Right hindlimb (tissue), 1 donor: ENCODE measurements at regions not wholly inside any gene's neighbourhood (a gene's known extent, or its start where the extent isn't known, plus 50 kb on each side); places are given as distances from the start of the nearest gene placed in this dataset.

Experiments
- DNase-seq: peaks from one replicate; pipeline ENCODE4 v3.0.0-alpha.2; 2018

DNA sequence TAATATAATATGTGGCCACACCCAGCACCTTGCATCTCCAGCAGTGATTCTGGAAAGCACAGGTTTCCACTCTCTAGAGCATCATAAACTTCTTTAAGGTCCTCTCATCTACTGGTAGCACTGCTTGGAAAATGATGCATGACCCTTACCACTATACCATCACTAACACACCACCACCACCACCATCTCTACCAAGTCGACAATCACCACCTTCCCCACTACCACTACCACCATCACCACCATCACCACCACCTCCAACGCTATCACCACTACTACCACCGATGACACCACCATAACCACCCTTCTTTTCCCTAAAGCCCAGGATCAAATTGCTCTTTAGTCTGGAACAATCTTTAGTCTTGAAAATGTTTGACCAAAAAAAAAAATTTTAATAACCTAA, 390.4 kb downstream of the SUCLA2 start:
- DNase-seq = no peak

DNA sequence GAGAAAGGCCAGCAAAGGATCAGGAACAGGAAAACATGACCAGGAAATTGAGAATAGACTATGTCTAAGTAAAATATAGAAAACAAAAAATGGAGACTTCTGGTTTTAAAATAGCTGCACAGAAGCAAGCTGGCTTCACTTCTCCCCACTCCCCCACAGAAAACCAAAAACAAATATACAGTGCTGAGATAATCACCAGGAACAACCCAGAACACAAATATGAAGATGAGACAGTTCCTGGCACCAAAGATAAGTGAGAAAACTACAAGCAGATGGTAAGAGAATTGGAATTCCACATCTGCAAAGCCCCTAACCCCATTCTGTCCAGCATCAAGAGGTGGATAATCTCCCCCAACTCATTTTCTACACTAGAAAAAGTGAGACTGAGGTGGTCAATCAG, 397.7 kb downstream of the SUCLA2 start:
- no peak for DNase-seq

DNA sequence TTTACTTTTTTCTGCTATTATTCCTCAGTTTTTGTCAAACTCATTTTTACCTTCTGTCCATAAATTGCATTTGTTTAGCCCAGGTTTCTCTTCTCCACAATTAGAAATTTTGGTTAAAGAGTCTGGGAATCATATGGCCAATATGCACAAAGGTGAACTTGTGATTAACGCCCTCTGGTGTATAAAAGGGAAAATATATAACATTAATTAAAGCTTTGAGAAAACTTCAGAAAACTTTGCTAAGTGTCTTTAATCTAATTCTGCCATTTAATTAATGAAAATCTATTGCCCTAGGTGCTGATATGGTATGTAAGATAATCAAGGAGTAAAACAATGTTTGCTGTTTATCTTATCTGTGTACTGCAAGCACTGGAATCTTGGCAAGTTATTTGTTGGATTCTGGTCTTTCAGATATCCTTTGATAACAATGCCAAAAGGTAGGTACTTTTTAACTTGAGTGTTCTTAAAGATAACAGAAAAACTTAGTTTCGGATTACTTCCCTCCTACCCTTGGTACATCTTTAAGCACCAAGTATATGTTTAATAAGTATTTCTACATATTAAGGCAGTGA, 402.6 kb downstream of the SUCLA2 start:
- DNase-seq = no peak

DNA sequence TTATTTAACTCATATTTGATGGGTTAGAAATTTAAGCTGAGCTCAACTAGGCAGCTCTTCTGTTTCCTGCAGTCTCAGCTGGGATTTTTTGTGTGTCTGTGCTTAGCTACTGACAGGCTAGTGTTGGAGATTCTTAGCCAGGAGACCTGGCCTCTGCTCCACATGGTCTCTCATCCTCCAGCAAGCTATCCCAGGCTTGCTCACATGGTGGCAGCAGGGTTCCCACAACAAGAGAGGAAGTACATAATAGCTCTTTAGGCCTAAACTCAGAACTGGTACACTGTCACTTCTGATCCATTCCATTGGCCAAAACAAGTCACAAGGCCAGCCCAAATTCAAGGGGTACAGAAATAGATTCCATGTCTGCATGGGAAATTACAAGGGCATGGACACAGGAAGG, 406.2 kb downstream of the SUCLA2 start:
- DNase-seq = no peak

DNA sequence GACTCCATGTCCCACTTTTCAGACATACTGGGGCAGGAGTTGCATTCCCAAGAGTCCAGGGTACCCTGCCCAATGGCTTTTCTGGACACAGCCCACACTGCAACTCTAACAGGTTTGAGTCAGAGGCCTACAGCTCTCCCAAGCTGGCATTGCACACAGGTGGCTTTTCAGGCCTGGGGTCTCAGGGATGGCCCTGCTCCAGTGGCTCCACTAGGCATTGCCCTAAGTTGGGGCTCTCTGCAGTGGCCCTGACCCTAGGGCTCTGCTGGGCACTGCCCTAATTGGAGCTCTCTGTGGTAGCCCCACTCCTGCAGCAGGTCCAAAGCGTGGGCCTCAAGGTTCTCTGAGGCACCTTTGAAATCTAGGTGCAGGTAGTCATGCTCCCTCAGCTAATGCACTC, 408.8 kb downstream of the SUCLA2 start:
- DNase-seq = no peak

DNA sequence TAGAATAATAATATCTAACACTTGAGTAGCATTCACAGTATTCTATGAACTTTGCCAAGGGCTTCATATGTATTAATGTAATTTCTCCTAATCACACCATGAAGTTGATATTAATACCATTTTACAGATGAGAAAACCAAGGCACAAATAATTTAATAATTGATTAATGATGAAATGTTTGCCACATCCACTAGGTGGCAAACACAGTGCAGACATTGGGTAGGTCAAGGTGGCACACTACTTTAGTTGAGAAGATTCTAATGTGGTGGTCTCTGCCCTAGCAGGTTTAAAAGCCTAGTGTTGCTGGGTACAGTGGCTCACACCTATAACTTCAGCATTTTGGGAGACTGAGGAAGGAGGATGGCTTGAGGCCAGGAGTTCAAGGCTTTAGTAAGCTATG, 412.4 kb downstream of the SUCLA2 start:
- DNase-seq = no peak

DNA sequence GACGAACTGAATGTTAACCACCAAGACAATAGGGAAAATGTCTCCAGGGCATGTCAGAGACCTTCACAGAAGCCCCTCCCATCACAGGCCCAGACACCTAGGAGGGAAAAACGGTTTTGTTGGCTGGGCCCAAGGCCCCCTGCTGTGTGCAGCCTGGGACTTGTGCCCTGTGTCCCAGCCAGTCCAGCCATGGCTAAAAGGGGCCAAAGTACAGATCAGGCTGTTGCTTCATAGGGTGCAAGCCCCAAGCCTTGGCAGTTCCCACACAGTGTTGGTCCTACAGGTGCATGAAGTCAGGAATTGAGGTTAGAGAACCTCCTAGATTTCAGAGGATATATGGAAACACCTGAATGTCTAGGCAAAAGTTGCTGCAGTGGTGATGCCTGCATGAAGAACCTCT, 428.7 kb downstream of the SUCLA2 start:
- no peak for DNase-seq

DNA sequence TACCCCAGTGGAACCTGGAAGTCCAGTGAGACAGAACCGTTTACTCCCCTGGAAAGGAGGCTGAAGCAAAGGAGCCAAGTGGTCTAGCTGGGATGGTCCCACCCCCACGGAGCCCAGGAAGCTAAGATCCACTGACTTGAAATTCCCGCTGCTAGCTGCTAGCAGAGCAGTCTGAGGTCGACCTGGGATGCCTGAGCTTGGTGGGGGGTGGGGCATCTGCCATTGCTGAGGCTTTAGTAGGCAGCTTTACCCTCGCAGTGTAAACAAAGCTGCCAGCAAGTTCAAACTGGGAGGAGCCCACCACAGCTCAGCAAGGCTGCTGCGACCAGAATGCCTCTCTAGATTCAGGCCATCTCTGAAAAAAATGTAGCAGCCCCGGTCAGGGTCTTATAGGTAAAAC, 437.0 kb downstream of the SUCLA2 start:
- DNase-seq = no peak

DNA sequence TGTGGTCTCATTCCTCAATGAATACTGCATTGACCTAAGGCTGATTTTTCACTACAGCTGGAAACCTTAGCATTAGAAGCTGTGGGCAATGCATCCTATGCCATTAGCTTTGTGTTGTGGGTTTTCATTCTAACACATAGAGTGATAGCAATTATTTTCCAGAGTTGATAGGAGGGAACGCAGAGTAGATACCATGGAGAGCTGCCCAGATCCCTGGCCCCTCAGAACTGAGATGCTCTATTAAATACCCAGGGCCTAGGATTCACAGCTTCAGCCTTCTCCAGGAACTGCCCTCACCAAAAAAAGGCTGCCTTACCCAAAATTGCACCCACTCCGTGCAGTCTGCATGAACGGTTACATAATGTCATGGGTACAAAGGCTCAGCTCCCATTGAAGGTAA, 444.4 kb downstream of the SUCLA2 start:
- no peak for DNase-seq

DNA sequence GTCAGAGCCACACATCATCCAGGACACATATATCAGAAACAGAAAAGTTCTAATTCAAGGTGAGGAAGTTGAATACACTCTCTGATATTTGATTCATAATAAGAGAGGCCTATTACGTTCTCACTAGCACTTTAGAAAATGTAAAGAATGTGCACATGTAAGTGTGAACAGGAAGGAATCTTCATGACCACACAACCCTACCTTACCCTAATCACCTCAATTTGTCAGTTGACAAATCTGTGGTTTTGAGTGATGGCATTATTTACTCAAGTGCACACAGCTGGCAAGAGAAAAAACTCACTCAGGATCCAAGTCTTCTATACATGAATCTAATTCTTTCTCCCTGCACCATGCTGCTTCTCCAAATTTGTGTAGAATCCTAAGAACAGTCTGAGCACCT, 445.8 kb downstream of the SUCLA2 start:
- DNase-seq = no peak

DNA sequence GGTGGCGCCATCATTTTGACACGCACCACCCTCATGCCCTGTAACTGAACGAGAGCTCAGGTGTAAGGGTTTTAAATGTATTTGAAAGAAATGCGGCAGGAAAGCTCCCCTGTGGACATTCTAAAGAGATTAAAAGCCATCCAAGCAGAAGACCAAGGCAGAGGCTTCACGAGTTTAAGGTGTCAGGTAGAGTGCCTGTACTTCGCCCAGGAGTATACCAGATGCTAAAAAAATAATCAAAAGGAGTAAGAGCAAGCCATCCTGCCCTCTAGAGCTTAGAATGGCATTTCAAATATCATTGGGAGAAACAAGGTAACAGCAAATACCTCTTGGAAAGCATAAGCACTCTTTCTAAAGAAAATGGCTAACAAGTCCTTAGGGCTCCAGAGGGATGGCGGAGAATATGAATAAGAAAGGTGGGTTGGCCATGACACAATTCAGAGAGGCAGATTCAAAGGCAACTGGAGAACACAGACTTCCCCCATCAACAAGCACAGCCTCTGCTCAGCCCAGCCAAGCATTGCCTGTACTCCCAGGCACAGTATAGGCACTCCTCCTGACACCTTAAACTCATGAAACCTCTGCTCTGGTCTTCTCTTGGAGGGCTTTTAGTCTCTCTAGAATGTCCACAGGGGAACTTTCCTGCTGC, 447.6 kb downstream of the SUCLA2 start:
- no peak for DNase-seq

DNA sequence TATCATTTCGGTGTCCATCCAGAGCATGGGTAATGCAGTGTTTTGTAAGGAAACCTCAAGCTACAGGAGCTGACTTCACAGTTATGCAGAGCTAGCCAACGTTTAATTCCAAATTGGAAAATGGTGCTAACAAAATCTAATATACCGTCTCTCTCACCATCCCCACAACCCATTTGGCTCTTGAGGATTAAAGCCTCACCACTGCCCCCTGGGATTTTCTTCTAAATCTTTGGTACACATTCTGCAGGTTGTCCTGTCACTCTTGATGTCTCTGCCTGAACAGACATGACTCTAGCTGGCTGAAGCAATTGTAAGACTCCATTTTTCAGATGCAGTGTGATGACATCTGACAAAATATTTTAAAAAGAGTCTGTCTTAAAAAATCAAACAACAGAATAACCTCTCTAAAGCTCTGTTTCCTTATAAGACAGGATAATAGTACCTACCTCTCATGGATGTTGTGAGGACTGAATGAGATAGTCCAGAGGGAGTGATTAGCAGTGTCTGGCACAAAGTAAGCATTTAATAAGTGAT, 451.8 kb downstream of the SUCLA2 start:
- DNase-seq = no peak

DNA sequence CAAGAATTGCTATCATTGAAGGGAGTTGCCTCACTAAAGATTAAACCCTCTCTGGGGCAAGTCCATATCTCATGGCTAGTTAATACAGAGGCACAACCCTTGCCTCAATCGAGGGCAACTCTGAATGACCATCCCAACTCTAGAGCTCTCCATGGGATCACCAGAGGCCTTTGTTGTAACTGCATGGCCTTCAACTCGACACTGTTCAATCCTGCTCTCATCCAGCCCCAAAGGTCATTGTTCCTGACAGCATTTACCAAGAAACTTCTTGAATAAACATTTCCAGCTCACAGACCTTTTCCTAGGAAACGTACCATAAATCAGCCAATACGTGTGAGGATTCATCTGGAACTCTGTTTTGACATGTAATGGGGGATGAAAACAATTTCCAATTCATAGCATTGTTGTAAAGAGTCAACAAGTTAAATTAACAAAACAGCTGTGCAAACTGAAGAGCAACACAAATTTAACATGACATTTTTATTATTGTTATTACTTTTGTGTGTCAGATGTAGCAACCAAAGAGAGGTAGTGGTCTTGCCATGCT, 452.7 kb downstream of the SUCLA2 start:
- DNase-seq = no peak

DNA sequence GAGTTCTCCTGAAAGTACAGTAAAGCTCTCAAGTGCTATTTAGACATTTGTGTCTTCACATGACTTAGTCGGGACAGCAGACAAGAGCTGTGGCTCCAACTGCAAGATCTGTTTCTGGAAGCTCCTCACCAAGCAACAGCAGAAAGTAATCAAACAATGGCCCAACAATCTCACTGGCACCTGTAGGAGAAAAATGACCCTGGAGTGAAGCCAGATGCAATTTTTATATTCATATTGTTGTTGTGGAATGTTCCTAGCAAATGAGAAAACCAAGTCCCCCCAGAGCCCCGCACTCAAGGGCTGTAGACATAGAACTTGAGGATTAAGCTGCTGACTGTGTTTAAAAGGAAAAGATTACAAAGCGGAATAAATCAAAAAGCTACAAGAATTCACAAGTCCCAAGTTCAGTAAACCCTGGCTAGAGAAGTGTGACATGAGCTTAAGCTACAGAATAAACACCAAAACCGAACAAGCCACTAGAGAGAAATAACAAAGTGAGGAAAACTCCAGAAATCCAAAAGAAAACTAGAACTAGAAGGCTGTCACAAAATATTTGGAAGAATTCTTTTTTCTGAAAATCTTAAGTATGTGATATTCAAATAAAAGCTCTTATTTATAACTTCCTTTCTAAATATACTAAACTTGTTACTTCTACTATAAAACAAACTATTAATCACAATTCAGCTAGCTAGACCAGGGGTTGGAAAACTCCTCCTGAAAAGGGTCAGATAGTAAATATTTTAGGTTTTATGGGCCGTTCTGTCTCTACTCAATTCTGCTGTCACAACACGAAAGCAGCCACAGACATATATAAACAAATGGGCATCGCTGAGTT, 454.5 kb downstream of the SUCLA2 start:
- no peak for DNase-seq

DNA sequence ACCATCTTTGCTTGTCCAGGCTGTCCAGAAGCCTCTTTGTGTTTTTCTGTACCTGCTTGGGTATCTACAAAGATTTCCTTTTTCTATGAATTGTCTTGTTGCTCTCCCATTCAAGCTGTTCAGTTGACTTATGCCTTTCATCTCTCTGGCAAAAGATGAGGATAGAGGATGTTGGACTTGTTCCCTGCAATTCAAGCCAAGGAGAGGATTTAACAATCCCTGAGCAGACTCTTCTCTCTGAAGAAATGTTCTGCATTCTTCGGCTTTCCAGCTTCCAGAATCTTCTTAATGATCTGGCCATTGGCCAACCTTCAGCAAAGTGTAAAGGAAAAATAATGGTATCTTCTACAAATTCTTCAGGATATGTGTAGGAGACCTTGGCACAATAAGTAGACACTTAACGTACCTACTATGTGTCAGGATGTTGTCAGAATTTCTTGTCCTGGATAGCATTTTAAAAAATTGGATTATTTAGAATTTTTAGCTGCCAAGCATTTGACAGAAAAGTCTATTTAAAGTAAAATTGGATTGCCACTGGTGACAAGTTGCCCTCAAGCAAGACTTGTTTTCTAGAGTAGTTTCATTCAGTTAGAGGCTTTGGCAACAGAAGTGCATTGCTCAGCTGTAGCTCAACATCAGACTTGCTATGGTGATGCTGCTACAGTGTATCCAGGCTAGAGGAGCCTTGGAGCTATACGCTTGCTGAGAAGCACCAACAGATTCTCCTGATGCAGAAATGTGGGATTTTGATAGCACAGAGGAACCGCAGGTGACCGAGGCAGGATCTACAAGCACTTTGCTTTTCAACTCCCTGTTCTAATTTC, 455.7 kb downstream of the SUCLA2 start:
- no peak for DNase-seq

DNA sequence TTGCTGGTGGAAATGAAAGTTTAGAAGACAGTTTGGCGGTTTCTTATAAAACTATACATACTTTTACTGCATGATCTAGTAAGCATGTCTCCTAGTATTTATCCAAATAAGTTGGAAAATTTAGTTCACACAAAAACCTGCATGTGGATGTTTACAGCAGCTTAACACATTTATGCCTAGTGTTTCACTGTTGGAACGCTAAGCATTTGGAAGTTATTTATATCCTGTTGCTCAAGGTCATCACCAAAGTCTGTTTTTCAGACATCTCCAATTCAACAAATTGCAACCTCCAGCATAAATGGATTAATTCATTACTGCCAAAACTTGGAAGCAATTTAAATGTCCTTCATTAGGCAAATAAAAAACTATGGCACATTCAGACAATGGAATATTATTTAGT, 461.8 kb downstream of the SUCLA2 start:
- DNase-seq = no peak

DNA sequence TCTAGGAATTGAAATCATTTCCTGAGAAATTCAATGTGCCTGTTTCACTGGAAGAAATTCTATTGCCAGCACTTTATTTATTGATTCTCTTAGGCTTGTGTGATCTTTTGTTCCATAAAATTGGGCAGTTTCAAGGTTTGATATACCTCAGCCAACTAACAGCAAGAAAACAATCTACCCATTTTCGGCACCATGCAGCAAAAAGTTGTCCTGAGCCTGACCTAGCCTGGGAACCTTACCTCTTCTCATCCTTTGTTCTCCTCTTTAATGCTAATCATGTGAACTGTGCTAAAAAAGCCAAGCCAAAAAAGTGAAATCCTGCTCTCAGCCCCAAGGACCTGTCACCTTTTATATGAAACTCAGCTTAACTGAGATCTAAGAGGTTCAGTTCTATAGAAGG, 477.3 kb downstream of the SUCLA2 start:
- no peak for DNase-seq

DNA sequence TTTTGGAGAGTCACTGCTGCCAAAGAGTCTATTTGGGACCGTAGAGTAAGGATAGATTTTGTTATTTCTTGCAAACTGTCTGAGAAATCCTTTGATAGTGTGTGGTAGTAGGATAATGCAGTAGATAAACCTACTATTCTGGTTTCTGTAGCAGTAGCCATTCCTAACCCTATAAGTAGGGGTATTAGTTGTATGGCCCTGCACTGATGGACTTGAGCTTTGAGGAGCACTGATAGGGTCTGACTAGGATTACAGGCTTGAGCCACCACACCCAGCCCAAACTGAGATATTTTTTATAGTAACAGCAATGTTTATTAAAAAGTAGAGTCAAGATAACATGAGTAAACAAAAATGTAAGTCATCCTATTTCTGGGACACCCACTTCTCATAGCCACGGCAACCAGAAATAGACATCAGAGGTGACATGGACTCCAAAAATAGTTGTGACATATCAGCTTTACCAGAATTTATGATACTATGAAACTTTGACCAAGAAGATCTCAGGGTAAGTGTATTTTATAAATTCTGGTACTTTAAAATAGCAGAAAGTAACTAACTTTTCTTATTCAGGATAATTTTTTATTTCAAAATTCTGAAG, 479.1 kb downstream of the SUCLA2 start:
- DNase-seq = no peak

DNA sequence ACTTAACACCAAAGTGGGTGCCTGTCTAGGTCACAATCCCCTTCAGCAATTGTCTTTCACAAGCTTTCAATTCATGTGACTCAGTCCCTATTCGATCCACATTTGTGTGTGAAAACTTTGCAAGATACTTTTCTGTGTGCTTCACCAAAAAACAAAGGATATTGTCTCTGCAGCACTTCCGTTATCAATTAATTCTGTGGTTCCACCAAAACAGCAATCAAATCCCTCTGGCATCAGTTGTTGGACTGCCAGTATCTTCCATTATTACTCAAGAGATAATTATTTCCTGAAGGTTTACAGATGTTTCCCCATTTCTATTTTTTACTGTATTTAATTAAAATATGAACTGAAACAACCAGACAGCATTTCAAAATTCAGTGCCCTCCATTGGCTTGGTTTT, 481.4 kb downstream of the SUCLA2 start:
- no peak for DNase-seq

DNA sequence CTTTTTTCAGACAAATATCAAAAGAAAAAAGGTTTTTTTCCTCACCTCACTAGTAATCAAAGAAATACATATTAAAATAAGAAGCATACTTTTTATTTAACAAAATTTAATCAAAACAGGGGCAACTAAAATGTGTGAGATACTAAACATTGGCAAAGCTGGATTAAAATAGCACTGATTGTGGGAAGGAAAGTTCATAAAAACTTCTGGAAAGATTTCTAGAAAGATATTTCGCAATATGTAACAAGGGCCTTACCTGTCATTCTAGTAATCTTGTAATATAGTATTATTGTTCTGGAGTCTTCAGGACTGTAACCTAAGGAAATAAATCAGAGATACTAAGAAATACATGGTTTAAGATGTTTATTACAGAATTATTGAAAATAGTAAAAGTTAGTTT, 482.5 kb downstream of the SUCLA2 start:
- DNase-seq = no peak

DNA sequence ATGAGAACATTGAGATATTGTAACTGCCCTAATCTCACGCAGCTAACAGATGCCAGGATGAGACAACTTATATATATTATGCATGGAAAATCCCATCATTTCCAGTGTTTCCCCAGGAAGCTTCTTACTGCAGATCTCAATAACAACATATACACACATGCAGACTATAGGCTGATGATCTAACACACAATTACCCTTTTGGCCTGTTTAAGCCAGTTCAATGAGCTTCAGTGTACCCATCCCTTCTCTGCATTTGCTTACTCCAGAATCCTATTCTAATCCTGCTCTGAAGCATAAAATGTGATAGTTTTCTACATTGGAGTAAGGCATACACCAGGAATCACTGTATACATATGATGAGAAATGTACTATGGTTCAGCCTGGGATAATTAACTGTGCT, 489.4 kb downstream of the SUCLA2 start:
- DNase-seq = no peak

DNA sequence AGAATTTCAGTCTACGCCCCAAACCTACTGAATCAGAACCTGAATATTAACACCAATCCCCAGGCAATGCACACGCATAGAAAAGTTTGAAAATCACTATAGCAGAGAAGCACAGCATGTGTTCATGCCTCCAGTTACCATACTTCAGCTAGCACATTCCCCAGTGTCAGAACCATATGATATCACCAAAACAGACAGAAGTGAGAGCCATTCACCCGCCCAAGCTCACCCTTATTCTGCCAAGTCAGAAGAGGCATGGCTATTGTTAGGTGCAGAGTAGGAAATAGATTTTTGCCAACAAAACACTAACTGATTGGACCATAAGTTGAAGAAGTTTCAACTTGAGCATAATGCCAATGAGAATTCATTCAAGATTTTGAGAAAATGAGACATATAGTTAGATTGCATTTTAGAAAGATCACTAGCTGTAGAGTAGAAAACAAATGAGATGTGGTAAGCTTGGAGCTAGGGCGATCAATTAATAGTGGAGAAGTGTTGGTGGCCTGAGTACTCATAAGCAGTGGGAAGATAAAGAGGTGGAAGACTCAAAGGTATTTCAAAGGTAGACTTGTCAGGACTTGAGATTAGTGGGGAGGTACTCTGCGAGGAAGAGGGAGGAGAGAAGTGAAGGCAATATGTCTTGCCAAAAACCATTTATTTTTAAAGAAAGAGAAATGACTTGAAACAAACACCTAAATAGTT, 492.4 kb downstream of the SUCLA2 start:
- DNase-seq = no peak
